ENCODE measurements at regions not wholly inside any gene's neighbourhood (a gene's known extent, or its start where the extent isn't known, plus 50 kb on each side); places are given as distances from the start of the nearest gene placed in this dataset.
A peak's percentile ranks its signal among the peaks of the same experiment; 100 is the strongest.

DNA sequence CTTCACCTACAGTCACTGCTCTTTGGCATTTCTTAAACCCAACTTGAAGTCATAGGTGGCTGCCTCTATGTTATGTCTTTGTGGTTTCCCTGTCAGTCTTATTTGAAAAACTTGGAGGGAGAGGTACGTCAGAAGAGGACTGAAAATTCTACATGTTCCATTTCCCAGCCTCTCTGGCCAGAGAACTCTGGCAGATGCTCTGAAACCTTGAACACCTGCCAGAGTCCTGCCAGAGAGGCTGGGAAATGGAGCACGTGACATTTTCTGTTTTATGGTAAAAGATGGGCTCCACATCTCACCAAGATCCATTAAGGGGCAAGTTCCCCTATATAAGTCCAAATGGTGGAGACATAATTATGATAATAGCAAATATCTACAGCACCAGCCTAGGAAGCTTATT, 99.5 kb downstream of the MAFB start:
- no peak for DNase-seq

DNA sequence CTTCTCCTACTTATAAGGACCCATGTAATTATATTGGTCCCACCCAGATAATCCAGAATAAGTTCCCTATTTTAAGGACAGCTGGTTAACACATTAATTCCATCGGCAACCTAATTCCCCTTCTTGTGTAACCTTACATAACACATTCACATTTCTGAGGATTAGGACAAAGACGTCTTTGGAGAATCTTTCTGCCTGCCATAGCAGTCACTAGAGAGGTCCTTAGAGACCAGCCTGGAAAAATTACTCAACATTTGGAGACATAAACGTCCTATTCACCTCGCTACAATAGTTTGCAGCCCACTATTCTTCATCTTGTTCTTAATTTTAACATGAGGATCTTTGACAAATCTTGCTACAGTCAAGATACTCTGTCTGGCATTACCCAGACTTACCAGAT, 100.1 kb downstream of the MAFB start:
- no peak for DNase-seq

DNA sequence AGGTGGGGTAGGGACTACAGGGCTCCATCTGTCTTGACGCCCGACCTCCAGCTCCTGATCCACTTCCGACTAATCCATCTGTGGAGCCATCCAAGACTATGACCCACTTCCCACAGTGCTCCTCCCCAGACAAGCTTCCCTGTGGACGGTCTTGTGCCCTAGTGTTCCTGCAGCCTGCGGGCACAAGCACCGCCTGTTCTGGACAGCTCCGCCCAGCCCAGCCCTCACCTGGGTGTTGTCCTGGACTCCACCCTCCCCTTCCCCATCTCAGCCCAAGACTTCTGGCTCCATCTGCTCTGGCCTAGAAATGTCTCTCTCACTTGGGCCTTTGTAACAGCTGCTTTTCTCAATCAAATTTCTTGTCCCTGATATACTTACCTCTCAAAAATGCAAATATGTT, 102.0 kb downstream of the MAFB start:
- no peak for DNase-seq

DNA sequence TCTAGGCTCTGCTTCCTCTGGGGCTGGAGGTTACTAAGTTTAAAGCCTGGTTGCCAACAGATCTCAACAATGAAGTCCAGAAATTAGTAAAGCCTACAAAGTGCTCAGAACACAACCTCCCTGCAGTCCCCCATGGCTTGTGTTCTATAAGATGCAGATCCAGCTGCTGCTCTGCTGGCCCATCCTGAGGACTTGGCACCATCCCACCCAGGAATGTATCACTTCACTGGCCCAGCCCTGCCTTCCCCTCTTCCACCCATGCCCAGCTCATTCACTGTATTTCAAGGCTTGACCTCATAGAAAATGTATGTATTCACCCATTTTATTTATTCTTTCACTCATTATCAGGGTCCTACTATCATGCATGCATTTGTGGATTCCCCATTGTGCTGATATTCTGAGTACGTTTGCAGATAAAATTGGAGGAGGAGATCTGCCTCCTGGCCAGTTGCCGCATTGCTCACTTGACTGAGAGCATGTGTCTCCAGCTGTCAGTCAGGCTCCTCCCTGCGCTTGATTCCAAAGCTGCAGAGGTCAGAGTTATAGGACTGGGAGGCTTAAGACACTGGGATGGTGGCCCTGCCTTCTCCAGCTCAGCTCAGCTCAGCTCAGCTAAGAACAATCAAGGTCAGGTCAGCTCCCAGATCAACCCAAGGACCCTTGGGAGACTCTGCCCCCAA, 104.8 kb downstream of the MAFB start:
- DNase-seq: peak; percentile 29

DNA sequence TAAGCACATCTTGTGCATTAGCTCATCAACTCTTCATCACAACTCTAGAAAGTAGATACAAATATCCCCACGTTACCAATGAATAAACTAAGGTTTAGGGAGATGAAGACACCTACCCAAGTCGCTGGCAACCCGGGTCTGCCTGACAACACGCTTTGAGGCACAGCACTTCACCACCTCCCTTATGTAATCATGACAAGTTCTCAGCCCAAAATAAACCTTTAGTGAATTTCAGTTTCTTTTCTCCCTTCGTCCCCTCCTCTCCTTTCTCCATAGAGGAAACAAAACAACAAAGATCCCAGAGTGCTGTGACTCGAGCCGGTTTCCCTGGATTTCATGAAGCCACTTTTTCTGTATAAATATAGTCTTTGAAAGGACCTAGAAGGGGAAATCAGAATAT, 105.4 kb downstream of the MAFB start:
- DNase-seq: no peak

DNA sequence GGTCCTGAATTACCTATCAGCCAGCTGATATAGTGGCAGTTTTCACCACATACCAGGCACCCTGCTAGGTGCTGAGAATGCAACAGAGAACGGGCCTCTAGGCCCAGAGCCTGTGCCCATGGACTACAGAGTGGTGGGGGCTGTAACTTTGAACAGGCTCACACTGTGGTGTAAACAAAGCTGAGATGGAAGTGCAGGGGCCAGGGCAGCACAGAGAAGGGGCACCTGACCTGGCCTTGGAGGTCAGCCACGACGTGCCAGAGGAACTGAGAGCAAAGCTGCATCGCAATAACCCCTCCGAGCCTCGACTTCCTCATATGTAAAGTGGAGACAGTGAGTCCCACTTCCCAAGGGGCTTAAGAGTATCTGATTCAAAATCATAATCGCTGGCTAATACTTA, 105.8 kb downstream of the MAFB start:
- DNase-seq: no peak

DNA sequence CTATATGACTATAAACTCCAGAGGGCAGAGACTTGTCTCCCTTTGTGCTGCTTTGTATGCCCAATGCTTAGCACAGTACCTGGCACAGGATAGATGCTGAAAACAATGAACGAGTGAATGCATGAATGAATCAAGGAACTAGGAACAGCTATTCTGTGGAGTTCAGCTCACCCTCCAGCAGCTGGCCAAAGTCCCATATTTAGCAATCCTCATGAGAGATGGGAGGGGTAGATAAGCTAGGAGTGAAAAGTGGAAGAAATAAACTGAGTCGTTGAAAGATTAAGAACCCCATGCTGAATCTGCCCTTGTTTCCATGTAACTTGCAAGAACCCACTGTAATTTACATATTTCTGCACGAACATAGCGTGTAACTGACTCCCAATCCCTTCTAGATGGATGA, 106.5 kb downstream of the MAFB start:
- DNase-seq: no peak

DNA sequence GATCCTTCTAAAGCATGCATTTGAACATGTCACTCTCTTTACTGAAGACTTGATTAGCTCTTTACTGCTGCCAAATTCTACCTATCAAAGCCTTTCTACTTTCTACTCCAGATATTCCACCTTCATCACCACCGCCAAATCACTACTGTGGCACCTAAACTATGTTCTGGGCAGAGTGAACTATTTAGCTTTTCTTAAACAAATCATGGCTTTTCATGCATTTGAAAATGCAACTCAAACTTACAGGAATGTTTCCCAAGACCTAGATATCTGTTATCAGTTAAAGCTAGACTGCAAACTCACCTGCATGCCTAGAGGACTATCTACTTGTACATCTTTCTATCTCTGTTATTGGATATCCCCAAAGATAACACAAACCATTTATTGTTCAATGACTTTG, 109.3 kb downstream of the MAFB start:
- DNase-seq: no peak

DNA sequence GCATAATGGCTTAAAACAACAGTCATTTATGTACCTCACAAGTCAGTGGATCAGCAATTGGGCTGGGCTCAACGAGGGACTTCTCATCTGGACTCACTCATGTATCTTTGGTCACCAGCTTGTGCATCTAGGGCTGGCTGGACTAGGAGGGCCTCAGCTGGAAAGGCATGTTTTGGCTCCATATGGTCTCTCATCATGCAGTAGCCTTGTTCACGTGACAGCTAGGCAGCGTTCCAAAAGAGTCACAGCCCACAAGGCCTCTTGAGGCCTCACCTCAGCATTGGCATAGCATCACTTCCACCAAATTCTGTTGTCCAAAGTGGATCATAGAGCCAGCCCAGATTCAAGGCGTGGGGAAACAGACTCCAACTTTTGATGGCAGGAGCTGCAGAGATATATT, 110.1 kb downstream of the MAFB start:
- DNase-seq: no peak

DNA sequence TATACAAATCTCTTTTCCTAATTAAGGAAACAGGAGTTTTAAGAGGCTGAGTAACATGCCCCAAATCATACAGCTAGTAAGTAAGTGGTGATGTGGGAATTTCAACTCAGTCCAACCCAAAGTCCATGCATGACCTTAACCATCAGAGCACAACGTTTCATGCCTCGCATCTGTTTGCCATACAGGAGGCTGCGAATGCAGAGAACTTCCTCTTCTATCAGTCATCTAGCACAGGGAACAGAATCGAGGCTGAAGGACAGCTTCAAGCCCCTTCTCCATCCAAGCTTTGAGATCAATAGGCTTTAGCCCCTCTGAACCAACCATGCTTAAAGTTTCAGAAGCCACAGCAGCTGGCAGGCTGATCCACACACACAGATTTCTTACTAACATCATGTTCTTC, 113.2 kb downstream of the MAFB start:
- no peak for DNase-seq

DNA sequence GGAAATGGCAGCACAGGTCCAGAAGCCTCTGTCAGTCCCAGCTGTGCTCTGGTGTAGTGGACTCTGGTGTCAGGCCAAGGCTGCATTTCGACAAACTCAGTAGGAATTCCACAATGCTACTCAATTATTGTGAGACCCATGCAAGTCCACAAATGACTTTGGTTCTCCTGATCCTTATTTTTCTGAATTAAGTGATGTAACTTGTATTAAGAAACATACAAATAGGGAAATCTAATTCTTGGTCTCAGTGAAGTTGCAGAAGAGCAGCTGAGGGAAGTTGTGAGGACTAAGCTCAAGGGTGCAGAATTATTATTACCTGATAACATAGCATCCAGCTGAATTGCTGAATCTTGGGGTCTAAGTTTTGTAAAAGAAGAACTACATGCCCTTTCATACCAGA, 116.8 kb downstream of the MAFB start:
- no peak for DNase-seq

DNA sequence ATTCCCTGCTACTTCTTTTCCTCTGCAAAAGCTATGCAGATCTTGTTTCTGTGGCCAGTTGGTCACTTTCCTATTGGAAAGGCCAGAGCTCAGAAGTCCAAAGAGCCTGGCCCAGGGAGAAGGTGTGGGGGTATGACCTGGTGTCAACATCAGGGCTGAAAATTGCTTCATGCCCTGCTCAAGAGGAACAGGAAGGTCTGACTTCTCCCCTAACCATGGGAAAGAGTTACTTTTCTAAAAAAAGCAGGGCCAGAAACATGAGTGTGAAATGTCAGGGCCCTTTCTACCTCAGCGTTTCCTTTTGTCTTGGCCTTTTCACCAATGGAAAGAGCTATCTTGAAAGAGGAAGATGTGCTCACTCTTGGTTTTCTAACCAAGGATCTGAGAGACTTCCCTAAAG, 117.4 kb downstream of the MAFB start:
- no peak for DNase-seq

DNA sequence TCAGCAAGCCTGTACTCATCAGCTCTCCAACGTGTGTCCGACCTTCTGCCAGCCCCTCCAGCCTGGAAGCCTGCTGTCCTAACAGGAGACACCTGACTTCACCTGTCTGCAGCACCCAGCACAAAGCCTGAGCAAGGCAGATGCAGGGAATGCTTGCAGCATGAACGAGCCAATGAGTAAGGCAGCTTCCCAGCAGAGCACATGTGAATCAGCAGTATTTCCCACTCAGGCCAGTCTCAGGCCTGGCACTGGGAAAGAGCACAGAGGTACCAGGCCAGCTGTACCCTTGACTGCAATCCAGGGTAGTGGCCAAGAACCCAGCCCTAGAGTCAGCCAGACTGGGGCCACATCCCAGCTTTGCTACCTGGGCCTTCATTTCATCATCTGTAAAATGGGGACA, 120.8 kb downstream of the MAFB start:
- no peak for DNase-seq

DNA sequence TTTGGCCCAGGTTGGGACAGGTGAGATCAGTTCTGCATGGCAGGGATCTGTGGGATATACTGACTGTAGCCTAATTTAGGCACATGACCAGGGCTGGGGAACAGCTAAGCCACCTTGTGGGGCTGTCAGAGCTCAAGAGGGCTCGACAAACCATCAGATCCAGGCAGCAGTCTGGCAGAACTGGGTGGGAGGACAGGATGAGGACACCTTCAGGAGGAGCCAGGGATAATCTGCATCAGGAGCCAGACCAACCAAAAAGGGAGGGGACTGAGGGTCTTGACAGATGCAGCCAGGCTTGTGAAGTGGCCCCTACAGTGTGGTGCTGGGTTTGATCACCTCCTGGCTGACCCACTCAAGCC, 123.4 kb downstream of the MAFB start:
- DNase-seq: no peak

DNA sequence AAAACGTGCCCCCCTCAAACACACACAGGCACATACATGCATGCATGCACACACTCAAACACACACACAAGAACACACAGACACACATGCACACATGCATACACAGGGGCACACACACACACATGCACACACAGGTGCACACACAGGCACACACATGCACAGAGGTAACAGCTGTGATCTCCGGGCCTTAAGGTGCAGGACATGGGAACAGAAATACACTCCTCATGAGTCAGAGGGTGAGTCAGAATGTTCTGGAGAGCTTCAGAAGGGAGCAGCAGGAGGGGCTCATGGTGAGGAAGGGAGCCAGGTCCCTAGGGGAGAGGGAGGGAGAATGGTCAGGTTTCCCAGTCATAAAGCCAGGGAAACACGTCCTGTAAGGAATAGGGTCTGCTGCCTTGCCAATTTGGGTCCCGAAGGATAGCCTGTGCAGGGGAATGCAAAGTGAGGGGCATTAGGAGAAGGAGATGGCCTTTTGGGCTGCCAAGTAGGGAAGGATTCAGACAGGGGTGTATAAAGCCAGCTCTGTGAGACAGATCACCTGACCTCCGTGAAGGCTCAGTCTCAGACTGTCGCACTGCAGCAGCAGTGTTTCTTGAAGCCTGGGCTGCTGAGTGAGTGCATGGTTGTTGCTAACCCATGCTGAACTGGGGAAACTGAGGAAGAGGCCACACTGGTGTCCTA, 123.9 kb downstream of the MAFB start:
- no peak for DNase-seq

DNA sequence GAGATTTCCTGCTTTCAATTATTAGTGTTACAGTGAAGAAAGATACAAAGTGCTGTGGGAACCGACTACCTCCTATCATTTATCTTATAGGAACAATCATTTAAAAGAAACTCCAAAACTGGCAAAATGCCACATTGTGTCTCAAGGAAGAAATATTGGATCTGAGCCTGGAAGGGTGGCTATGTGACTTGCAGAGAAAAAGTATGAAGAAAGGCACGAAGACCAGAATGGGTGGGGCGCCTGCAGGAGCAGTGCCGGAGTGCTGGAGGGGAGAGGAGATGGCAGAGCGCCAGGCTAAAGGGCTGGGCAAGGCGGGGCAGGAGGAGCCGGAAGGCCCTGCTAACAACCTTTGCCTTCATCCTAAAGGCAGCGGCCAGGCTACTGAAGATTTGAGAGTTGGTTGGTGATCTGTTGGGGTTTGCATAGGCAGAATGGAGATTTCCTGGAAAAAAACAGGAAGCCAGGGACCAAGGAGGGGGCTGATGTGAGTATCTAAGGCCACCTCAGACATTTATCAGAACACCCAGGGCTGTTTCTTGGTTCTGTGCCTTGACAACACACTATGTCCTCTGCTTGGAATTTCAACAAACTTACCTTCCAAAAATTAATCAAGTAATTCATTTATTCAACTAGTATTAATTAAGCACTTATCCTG, 125.6 kb downstream of the MAFB start:
- DNase-seq: peak; percentile 19

DNA sequence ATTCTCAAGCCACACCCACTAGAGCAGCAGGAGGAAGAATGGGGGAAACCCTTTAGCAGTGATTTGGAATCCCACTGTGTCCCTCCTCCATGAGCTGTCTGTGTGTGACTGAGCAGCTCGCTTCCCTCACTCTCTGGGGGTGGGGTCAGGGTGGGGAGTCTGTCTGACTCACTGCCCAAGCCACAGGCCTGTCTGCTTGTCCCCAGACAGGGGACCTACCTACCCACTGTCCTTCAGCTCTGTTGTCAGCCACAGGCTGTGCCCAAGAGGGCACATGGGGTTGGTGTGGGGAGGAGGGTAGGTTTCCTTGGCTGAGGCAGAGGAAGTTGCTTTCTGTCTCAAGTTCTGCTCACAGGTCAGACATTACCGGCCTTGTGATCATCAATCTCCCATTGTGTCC, 127.0 kb downstream of the MAFB start:
- DNase-seq: peak; percentile 3

DNA sequence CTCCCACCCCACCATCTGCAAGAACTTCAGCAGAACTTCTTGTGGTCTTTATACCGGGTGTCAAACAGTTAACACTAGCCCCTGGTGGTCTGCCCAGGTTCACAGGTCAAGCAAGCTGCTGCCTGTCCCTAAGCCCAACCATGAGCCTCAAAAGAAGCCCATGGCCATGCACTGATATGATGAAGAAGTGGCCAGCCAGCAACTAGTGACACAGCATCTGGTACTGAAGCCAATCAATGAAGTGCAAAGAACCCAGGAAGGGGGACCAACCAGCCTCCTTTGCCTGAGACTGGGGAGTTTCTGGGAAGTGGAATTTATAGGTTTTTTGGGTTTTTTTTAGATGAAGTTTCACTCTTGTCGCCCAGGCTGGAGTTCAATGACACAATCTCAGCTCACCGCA, 127.8 kb downstream of the MAFB start:
- no peak for DNase-seq

DNA sequence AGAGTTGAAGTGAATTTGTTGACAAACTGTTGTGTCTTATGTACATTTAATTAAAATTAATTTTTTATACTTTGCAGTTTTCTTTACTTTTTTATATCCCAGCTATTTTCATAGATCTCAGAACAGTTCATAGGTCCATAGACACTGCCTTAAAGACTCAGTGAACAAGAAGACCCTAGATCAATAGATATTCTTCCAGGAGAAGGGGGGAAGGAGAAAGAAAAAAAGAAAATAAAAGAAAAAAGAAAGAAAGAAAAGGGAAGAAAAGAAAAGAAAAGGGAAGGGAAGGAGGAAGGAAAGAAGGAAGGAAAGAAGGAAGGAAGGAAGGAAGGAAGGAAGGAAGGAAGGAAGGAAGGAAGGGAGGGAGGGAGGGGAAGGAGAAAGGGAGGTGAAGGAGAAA, 130.8 kb downstream of the MAFB start:
- no peak for DNase-seq

DNA sequence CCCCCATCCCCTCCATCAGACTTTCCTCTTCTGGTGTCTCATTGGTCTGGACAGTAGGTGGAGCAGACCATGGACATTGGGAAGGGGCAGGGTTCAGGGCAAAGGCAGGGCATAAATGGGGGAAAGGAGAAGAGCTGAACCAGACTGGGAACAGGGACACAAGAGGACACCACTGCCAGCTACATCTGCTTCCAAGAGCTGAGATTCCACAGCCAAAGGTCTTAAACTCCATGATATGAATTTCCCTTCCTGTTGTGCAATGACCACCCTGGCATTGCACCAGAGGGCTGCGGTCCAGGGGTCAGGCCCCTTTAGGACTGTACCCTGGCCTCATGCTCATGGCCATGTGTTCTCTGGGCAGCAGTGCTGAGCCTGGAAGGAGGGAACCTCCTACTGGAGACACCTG, 137.9 kb downstream of the MAFB start:
- DNase-seq: no peak

DNA sequence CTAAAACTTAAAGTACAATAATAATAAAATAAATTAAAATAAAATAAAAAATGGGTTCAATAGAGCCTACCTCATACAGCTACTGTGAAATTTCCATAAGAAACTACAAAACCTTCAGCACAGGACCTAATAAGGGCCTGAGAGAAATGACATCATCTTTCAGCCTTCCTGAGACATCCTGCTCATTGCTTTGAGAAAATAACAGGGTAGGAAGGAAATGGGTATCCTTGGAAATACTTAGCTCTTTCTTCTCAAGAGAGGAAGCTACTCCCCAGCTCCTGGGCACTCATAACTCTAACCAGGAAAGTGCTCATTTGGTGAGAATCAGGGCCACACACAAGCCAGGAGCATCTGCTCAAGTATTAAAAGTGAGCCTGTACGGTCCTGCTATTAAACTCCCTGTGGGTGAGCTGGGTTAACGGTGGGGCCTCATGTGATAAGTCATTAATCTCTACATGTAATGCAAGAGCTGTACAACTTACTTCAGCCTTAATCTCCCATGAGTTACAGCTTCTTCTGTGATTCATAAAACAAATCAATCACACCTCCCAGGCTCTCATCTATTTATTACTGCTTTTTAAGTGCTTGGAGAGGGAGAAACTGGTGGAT, 141.4 kb downstream of the MAFB start:
- no peak for DNase-seq

DNA sequence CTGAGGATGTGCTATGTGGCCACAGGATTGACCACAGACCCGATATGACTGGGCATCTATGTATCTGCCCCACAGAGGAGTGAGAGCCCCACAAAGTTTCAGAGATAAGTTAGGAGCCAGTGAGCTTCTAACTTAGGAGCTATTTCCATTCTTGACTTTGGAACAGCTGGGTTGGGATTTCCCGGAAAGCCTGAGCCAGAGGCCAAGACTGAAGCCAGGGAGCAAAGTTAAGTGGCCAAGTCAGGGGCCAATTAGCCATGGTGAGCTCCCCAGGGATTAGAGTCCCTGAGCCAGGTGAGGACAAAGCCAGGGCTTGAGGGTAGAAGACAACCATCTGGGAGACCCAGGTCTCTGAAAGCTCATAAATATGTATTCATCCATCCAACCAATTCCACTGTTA, 143.6 kb downstream of the MAFB start:
- DNase-seq: no peak

DNA sequence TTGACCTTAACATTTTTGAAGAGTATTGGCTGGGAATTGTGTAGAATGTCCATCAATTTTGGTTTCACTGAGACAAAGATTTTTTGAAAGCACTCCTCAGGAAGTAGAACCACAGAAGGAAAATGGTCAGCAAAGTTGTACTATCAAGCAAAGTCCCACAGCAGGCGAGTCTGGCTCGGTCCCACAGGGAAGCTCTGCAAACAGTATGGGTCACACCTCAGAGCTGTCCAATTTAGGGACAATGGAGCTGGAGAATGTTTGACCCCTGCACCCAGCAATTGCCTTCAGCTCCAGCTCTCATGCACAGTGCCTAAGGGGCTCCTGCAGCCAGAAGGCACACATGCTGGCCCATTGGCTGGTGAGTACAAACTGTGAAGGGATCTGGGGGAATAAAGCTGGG, 147.0 kb downstream of the MAFB start:
- DNase-seq: no peak

DNA sequence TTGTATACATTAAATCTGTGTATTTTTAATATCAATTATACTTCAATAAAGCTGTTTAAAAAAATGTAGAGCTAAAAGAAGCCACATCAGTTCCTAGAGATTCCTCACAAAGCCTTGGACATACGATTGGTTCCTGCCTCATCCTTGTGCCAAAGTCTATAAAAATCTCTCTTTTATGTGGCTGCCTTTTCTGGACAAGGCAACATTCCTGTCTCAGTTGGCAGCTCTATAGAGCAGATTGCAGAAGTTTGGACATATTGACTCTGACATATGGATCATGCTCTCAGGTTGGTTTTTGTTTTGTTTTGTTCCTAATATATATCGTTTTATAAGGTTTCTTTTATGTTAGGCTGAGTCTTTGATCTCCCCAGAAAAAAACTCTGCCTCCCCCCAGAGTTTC, 148.9 kb downstream of the MAFB start:
- no peak for DNase-seq
